ENCODE measurements at regions not wholly inside any gene's neighbourhood (a gene's known extent, or its start where the extent isn't known, plus 50 kb on each side); places are given as distances from the start of the nearest gene placed in this dataset.

DNA sequence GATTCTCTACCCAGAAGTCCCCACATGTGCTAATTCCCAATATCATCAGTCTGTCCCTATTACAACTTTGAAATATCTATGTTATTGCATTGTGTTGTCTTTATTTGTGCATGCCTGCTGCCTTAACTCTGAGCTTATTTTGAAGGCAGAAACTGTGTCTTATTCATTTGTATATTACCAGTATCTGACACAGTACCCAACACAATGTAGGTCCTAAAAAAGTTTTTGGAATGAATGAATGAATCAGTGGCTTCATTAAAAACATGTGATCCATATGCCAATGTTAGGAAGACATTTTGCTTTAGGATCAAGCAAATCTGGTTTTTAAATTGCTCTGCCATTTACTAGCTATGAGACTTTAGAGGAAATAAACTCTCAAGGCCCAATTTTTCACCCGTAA, 420.4 kb downstream of the CBLN4 start:
- Mint-ChIP-seq H3K27ac (no peak overlapping the region), H3K36me3 (ENCODE audit: insufficient read depth in 1 of 3, low read depth in 3 of 3) (peaks cover 0 to 1% (median 0%) of the 10 kb centered on the region in 3 experiments; a peak in 1 of 7 replicates), H3K4me1 (peaks cover 20 to 23% of the 10 kb centered on the region in 2 experiments), H3K4me3 (no peak overlapping the region), H3K27me3 (ENCODE audit: low read depth) (no peaks in the 10 kb centered on the region), H3K9me3 (no peaks in the 10 kb centered on the region)
- no CpG with 5 or more reads among the region's 1 CpG for WGBS (ENCODE audit: extremely low coverage, insufficient read length, low lambda C conversion rate)
- Histone ChIP-seq H2BK15ac (ENCODE audit: low read depth, low read length) (no peak overlapping the region), H3K14ac (ENCODE audit: insufficient read depth, low read length) (no peak overlapping the region), H3K79me1 (ENCODE audit: insufficient read depth, low read depth, low read length, poor library complexity, severe bottlenecking) (no peaks in the 10 kb centered on the region), H3K79me2 (ENCODE audit: insufficient read depth, low read length) (no peaks in the 10 kb centered on the region), H4K5ac (ENCODE audit: insufficient read length, low read depth, low read length) (no peak overlapping the region), H3K9ac (ENCODE audit: extremely low read depth, insufficient read length, low read length) (no peak overlapping the region), H4K20me1 (ENCODE audit: control insufficient read depth, insufficient read depth, insufficient read length) (no peaks in the 10 kb centered on the region), H2BK5ac (ENCODE audit: insufficient read length, low read length) (no peak overlapping the region), H4K91ac (ENCODE audit: insufficient read length, low read depth, low read length) (no peak overlapping the region), H2BK12ac (ENCODE audit: insufficient read length, low read depth, low read length) (no peak overlapping the region), H2BK120ac (ENCODE audit: low read depth, low read length, poor library complexity, severe bottlenecking) (no peak overlapping the region), H3K23ac (ENCODE audit: insufficient read length, low read depth, low read length) (no peak overlapping the region), H2AK5ac (ENCODE audit: insufficient read length, low read length) (no peak overlapping the region), H3T11ph (ENCODE audit: low read length) (no peak overlapping the region), H3K18ac (ENCODE audit: insufficient read length, low read depth, low read length) (no peak overlapping the region), H3K27me3 (ENCODE audit: insufficient read depth, low read length) (no peaks in the 10 kb centered on the region), H3K56ac (ENCODE audit: insufficient read length, low read depth, low read length) (no peak overlapping the region), H3K4ac (ENCODE audit: low read depth, low read length) (no peak overlapping the region), H4K8ac (replicated peaks; ENCODE audit: insufficient read length, low read depth, low read length) (no peak overlapping the region), H3K27ac (ENCODE audit: insufficient read length, low read depth, low read length) (no peak overlapping the region), H3K23me2 (ENCODE audit: insufficient read length, low read depth, low read length, poor library complexity, severe bottlenecking) (no peaks in the 10 kb centered on the region), H3K9me3 (ENCODE audit: control insufficient read depth, low read depth, low read length) (no peaks in the 10 kb centered on the region), H2BK20ac (ENCODE audit: low read depth, low read length, poor library complexity, severe bottlenecking) (no peak overlapping the region), H3K4me2 (ENCODE audit: insufficient read depth, insufficient read length, low read length) (no peak overlapping the region), H3K4me1 (ENCODE audit: insufficient read depth, low read length) (no peaks in the 10 kb centered on the region), H2AFZ (ENCODE audit: low read length) (no peak overlapping the region)
- DNase-seq: no peak
- TF ChIP-seq, protein P1, sequence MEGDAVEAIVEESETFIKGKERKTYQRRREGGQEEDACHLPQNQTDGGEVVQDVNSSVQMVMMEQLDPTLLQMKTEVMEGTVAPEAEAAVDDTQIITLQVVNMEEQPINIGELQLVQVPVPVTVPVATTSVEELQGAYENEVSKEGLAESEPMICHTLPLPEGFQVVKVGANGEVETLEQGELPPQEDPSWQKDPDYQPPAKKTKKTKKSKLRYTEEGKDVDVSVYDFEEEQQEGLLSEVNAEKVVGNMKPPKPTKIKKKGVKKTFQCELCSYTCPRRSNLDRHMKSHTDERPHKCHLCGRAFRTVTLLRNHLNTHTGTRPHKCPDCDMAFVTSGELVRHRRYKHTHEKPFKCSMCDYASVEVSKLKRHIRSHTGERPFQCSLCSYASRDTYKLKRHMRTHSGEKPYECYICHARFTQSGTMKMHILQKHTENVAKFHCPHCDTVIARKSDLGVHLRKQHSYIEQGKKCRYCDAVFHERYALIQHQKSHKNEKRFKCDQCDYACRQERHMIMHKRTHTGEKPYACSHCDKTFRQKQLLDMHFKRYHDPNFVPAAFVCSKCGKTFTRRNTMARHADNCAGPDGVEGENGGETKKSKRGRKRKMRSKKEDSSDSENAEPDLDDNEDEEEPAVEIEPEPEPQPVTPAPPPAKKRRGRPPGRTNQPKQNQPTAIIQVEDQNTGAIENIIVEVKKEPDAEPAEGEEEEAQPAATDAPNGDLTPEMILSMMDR (conservative IDR thresholded peaks at IDR 0.05): no peak

Data from H9 (cell line).